ENCODE measurements at regions not wholly inside any gene's neighbourhood (a gene's known extent, or its start where the extent isn't known, plus 50 kb on each side); places are given as distances from the start of the nearest gene placed in this dataset.

- no peak for FAIRE-seq
- dilution Hi-C loops (cut with MboI; ENCODE audit: extremely low pct_ligation_motif_present, low sequenced_read_pairs) = no loop called here
- CTCF ChIA-PET = interaction anchor here (1.6 to 2.0 kb wide), 2 partner anchors 12 to 16 kb away, joined by 7 to 8 read pairs; no protein-coding TSS in a partner anchor
Observed at GRCh38 chr4:138078253-138078652, 163.9 kb downstream of the SLC7A11 start.

More at GRCh38 chr4:138078253-138078652, 163.9 kb downstream of the SLC7A11 start:
- Histone ChIP-seq H3K4me1 (ENCODE audit: control insufficient read depth, extremely low read depth, insufficient read depth, low read length) (no peaks in the 10 kb centered on the region), H3K27ac (ENCODE audit: insufficient read depth, low read depth, low read length) (no peak overlapping the region), H3K9ac (replicated peaks; ENCODE audit: extremely low read depth, insufficient read depth, low read length) (no peak overlapping the region), H3K9me1 (replicated peaks; ENCODE audit: control insufficient read depth, extremely low read depth, insufficient read depth, low read length) (no peaks in the 10 kb centered on the region), H3K27me3 (ENCODE audit: control insufficient read depth in 2 of 2, insufficient read depth in 2 of 2, low read length in 2 of 2) (no peaks in the 10 kb centered on the region), H3K4me3 (replicated peaks in 1 of 3; ENCODE audit: insufficient read depth in 1 of 3, low read depth in 1 of 3, low read length in 3 of 3) (no peak overlapping the region), H3K4me2 (ENCODE audit: insufficient read depth, low read length) (no peak overlapping the region), H3K79me2 (ENCODE audit: control insufficient read depth, insufficient read depth, low read length) (no peaks in the 10 kb centered on the region), H3K9me3 (replicated peaks; ENCODE audit: control insufficient read depth, insufficient read depth, low read length) (no peaks in the 10 kb centered on the region), H3K36me3 (ENCODE audit: control insufficient read depth in 2 of 2, extremely low read depth in 1 of 2, insufficient read depth in 2 of 2, low read length in 2 of 2) (no peaks in the 10 kb centered on the region), H4K20me1 (replicated peaks; ENCODE audit: control insufficient read depth, extremely low read depth, insufficient read depth, low read length) (no peaks in the 10 kb centered on the region), H2AFZ (ENCODE audit: low read depth, low read length) (peak overlapping the region; percentile 51)
- DNase-seq (ENCODE audit: low read depth, low spot score) = no peak
- no TSS peak for BruUV-seq (replicated peaks)
- no peak for TF ChIP-seq JUN (IDR thresholded peaks at IDR 0.05; ENCODE audit: borderline replicate concordance, insufficient read depth, insufficient read length, low read depth)
- TF ChIP-seq, protein P1, sequence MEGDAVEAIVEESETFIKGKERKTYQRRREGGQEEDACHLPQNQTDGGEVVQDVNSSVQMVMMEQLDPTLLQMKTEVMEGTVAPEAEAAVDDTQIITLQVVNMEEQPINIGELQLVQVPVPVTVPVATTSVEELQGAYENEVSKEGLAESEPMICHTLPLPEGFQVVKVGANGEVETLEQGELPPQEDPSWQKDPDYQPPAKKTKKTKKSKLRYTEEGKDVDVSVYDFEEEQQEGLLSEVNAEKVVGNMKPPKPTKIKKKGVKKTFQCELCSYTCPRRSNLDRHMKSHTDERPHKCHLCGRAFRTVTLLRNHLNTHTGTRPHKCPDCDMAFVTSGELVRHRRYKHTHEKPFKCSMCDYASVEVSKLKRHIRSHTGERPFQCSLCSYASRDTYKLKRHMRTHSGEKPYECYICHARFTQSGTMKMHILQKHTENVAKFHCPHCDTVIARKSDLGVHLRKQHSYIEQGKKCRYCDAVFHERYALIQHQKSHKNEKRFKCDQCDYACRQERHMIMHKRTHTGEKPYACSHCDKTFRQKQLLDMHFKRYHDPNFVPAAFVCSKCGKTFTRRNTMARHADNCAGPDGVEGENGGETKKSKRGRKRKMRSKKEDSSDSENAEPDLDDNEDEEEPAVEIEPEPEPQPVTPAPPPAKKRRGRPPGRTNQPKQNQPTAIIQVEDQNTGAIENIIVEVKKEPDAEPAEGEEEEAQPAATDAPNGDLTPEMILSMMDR (IDR thresholded peaks at IDR 0.05; ENCODE audit: extremely low read depth in 1 of 2, insufficient read depth in 1 of 2, low read depth in 1 of 2, low read length in 2 of 2) = no peak
- TF ChIP-seq POLR2AphosphoS5 (IDR thresholded peaks at IDR 0.05; ENCODE audit: insufficient read depth, low read depth, low read length) = no peak
- TF ChIP-seq POLR2A (IDR thresholded peaks at IDR 0.05; ENCODE audit: low read depth, low read length) = no peak
- TF ChIP-seq, protein P2, sequence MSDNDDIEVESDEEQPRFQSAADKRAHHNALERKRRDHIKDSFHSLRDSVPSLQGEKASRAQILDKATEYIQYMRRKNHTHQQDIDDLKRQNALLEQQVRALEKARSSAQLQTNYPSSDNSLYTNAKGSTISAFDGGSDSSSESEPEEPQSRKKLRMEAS (IDR thresholded peaks at IDR 0.05; ENCODE audit: insufficient read depth, insufficient read length) = no peak
- no peak for TF ChIP-seq MYC (IDR thresholded peaks at IDR 0.05; ENCODE audit: low read depth, low read length)
- TF ChIP-seq GATA2 (IDR thresholded peaks at IDR 0.05; ENCODE audit: insufficient read depth, insufficient read length, low read depth, low read length) = no peak
- POLR2A ChIA-PET = no interaction called here
- intact Hi-C loops (cut with micrococcal nuclease) = no loop called here

Measured in endothelial cell of umbilical vein (primary cell).